COLO829 (cell line): ENCODE measurements at regions not wholly inside any gene's neighbourhood (a gene's known extent, or its start where the extent isn't known, plus 50 kb on each side); places are given as distances from the start of the nearest gene placed in this dataset.

Source experiments
- DNase-seq: peaks from one replicate; pipeline ENCODE4 v3.0.0; 2012; ENCODE audit warnings: low spot score

- DNase-seq = no peak
Measured at GRCh38 chr2:6783238-6783614, 82.5 kb downstream of the CMPK2 start.

GRCh38 chr2:6784291-6784690 lies 81.4 kb downstream of the CMPK2 start:
- no peak for DNase-seq

DNA sequence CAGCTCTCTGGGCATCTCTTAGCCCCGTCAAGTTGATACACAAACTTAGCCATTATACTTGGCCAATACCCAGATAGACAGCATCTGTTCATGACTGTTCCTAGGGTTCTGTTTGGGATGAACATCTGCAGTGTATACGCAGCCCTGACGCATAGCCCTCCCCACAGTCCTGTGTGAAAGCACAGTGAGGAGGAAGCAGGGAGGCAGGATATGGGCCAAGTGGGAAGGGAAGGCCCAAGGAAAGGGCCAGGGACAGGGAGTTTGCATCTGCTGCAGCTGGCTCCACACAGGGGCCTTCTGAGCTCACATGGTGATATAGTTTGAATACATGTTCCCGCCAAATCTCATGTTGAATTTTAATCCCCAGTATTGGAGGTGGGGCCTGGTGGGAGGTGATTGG lies 80.2 kb downstream of the CMPK2 start:
- DNase-seq = no peak

- no peak for DNase-seq
Measured at GRCh38 chr2:6787376-6787775, 78.3 kb downstream of the CMPK2 start.

GRCh38 chr2:6788614-6789013 lies 77.1 kb downstream of the CMPK2 start:
- DNase-seq = no peak

GRCh38 chr2:6789559-6790138 lies 76.1 kb downstream of the CMPK2 start:
- no peak for DNase-seq

DNA sequence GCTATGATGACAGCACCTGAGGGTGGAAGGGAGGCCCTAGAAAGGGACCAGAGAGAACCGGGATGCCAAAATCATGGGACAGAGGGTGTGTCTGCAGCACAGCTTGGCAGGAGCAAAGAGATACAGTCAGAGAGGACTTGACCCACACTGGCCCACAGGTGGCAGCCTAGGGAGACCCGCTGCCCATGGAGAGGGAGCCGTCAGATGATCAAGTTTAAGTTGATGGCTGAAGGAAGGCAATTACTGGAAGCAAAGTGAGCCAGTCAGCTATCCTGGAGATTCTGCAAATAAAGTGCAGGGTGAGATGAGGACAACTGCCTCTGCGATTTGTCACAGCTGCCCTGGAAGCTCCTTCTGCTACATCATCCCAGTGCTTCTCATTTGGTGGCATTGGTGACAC lies 74.0 kb downstream of the CMPK2 start:
- no peak for DNase-seq

DNA sequence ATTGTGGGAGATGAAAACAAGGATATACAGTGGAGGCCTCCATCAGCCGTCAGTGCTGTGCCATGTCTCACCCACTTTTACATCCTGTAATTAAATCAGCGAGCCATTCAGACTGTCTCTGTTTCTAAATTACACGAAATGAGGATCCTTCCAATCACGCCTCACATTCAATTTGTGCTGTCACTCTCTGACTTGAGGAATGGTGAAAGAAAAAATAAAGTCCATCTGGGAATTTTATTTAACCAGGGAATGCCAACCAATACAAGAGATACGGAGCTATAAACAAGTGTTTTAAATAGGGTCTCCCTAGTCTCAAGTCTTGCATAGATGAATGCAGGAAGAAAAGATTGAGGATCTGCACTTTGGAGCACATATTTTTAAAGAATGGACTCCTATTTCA lies 72.8 kb downstream of the CMPK2 start:
- DNase-seq = no peak

GRCh38 chr2:6793371-6793770 lies 72.3 kb downstream of the CMPK2 start:
- no peak for DNase-seq

GRCh38 chr2:6793913-6794312 lies 71.8 kb downstream of the CMPK2 start:
- no peak for DNase-seq

DNA sequence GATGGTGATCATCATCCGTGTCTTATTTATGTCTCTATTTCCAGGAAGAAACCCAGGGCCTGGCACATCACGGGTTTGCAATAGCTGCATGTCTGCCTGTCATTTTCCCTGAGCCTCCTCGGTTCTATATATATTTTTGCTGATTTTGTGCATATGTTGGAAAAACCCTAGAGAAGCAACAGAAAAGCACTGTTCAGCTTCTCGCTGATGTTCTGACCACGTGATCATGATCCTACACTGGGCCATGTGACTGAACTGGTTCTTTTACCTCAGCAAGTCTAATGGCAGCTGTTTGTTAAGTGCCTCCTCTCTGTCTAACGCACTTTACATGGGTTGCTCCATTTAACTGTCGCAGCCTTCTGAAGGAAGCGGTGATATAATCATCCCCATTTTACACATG lies 71.3 kb downstream of the CMPK2 start:
- DNase-seq = no peak
